ENCODE measurements at regions not wholly inside any gene's neighbourhood (a gene's known extent, or its start where the extent isn't known, plus 50 kb on each side); places are given as distances from the start of the nearest gene placed in this dataset.

- FAIRE-seq (no peak), DNase-seq (ENCODE audit: low spot score) (peak; percentile 55)
Measured at GRCh38 chr19:34096020-34096915, 76.0 kb upstream of the LSM14A start.

- DNase-seq (ENCODE audit: low spot score) (no peak), FAIRE-seq (no peak)
Measured at GRCh38 chr19:34104096-34104495, 68.2 kb upstream of the LSM14A start.

GRCh38 chr19:34104557-34104956 lies 67.7 kb upstream of the LSM14A start:
- FAIRE-seq = no peak
- no peak for DNase-seq (ENCODE audit: low spot score)

- DNase-seq (ENCODE audit: low spot score) (no peak), FAIRE-seq (no peak)
Measured at GRCh38 chr19:34109596-34109995, 62.7 kb upstream of the LSM14A start.

- FAIRE-seq (no peak), DNase-seq (ENCODE audit: low spot score) (no peak)
Measured at GRCh38 chr19:34118879-34119748, 53.2 kb upstream of the LSM14A start.

- DNase-seq (ENCODE audit: low spot score) (no peak), FAIRE-seq (no peak)
Measured at GRCh38 chr19:34120141-34120540, 52.2 kb upstream of the LSM14A start.

- no peak for FAIRE-seq
- peak; percentile 41 for DNase-seq (ENCODE audit: low spot score)
Measured at GRCh38 chr19:34120846-34121639, 51.3 kb upstream of the LSM14A start.

Data from urothelium cell line (cell line).